NCI-H226 (cell line): ENCODE measurements at regions not wholly inside any gene's neighbourhood (a gene's known extent, or its start where the extent isn't known, plus 50 kb on each side); places are given as distances from the start of the nearest gene placed in this dataset.

ENCODE experiments used
- DNase-seq: peaks from one replicate; pipeline ENCODE4 v3.0.0-alpha.2; 2015

GRCh38 chr6:141666187-141666586 is 466.5 kb upstream of the GJE1 start:
- DNase-seq, result no peak

DNA sequence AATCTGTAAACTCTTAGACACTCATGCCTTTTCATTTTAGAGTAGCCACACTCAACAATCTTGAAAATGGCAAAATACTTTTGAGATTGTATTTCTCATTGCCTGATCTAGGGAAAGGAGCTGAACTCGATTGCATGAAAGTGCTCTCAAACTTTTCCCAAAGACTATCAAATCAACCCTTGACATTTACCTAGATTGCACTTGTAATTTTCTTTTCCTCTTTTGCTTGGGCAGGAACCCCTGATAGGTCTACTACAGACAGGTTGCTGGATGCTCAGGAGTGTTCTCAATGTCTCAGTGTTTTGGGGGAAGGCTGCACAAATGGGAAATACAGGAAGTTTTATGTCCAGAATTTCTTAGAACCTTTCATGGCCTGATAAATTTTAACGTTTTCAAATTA is 468.0 kb upstream of the GJE1 start:
- DNase-seq, result no peak

- DNase-seq, result no peak
These were observed 473.1 kb upstream of the GJE1 start for GRCh38 chr6:141659582-141659981.

DNA sequence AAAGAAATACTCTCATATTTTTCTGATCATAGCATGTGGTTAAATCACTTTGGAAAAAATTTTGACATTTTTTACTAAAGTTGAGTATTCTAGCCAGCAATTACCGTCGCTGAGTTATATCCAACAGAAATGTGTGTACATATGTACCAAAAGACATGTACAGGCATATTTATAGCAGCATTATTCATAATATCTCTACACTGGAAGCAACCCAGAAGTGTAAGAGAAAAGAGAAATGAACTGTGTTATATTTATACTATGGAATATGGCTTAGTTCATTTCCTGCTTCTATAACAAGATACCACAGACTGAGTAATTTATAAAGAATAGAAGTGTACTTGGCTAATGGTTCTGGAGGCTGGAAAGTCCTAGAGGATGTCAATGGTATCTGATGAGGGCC is 474.0 kb upstream of the GJE1 start:
- no peak for DNase-seq

- DNase-seq, result no peak
These were observed 474.9 kb upstream of the GJE1 start for GRCh38 chr6:141657812-141658211.

- DNase-seq, result no peak
These were observed 479.1 kb upstream of the GJE1 start for GRCh38 chr6:141653590-141653989.

DNA sequence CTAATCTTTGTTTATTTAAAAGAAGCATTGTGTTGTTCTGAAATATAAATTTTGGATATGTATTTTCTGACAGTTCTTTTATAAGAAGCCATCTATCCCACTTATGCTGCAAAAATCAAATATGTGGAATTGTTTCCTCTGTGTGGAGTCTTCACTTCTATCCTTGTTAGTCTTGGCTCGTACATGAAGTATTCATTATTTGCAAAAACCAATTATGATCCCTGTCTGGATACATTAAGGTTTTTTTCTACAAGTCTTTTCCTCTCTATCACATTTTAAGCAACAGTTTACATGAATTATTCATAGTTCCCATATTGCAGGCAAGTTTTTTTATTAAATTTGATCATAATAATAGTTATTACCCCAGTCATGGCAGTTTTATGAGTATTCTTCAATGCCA is 490.8 kb upstream of the GJE1 start:
- DNase-seq, result no peak

GRCh38 chr6:141641406-141641805 is 491.3 kb upstream of the GJE1 start:
- DNase-seq, result no peak

DNA sequence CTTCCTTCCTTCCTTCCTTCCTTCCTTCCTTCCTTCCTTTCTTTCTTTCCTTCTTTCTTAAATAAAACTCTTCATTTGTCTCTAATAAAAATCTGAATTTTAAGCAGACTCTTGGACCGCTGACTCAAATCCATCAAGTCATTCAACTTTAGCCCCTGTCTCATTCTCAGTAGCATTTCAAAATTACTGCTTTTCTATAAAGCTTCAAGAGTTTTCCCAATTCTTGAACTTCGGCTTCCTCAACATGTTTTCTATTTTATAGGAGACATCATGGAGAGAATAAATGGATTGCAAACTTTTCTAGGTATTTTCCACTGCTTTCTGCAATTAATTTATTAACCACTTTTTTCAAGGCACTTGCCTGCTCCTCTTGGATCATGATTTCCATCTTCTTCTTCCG is 497.1 kb upstream of the GJE1 start:
- DNase-seq, result no peak

- DNase-seq, result no peak
These were observed 498.5 kb upstream of the GJE1 start for GRCh38 chr6:141634269-141634668.

- no peak for DNase-seq
These were observed 508.4 kb upstream of the GJE1 start for GRCh38 chr6:141624301-141624700.

DNA sequence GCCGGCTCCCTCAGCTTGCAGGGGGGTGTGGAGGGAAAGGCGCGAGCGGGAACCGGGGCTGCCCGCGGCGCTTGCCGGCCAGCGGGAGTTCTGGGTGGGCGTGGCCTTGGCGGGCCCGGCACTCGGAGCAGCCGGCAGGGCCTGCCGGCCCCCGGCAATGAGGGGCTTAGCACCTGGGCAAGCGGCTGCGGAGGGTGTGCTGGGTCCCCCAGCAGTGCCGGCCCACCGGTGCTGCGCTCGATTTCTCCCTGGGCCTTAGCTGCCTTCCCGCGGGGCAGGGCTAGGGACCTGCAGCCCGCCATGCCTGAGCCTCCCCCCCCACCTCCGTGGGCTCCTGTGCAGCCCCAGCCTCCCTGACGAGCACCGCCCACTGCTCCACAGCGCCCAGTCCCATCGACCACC is 514.5 kb upstream of the GJE1 start:
- no peak for DNase-seq

GRCh38 chr6:141610741-141611140 is 522.0 kb upstream of the GJE1 start:
- no peak for DNase-seq

DNA sequence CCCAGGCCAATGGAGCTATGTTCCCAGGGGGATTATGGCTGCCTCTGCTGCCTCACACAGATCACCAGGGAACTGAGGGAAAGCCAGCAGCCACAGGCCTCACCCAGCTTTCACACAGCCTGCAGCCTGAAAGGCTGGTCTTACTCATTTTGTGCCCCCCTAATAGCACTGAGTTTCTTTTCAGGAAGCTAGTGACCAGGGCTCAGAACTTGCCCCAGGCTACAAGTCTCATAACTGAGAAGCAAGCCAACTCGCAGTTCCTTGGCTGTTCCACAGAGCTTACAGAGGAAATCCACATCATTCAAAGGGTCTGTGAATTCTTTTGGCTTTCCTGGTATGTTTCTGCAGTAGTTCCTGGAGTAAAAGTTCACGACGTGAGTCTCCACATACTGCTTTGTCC is 524.8 kb upstream of the GJE1 start:
- DNase-seq, result no peak

- DNase-seq, result peak; percentile 18
These were observed 534.2 kb upstream of the GJE1 start for GRCh38 chr6:141598487-141598886.

DNA sequence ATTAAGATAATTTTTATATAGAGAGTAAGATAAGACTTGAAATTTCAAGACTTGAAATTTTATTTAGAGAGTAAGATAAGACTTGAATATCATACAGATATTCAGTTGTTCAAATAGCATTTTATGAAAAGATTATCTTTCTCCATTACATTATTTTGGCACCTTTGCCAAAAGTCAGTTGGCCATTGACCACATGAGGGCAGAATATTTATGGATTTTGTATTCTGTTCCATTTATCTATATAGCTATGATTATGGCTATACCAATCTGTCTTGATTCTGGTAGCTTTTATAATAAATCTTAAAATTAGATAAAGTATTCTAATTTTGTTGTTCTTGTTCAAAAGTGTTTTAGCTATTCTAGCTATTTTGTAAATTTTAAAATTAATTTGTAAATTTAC is 537.9 kb upstream of the GJE1 start:
- DNase-seq, result no peak

DNA sequence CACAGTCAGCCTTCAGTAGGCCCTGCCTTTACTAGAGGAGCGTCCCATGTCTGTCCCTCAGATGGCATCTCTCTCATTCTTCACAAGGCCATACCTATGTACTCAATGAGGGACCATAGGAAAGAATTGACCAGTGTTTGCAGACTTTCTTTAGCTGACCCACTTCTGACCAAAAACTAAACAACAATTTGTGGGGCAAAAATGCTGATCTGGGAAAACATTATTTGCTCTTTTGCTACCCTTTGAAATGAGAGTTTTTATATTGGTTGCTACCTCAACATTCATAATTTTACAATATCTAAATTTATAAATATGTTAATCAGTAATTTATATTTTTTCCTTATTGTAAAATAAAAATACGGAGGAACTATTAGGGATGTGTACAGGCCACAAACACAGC is 539.4 kb upstream of the GJE1 start:
- DNase-seq, result no peak

DNA sequence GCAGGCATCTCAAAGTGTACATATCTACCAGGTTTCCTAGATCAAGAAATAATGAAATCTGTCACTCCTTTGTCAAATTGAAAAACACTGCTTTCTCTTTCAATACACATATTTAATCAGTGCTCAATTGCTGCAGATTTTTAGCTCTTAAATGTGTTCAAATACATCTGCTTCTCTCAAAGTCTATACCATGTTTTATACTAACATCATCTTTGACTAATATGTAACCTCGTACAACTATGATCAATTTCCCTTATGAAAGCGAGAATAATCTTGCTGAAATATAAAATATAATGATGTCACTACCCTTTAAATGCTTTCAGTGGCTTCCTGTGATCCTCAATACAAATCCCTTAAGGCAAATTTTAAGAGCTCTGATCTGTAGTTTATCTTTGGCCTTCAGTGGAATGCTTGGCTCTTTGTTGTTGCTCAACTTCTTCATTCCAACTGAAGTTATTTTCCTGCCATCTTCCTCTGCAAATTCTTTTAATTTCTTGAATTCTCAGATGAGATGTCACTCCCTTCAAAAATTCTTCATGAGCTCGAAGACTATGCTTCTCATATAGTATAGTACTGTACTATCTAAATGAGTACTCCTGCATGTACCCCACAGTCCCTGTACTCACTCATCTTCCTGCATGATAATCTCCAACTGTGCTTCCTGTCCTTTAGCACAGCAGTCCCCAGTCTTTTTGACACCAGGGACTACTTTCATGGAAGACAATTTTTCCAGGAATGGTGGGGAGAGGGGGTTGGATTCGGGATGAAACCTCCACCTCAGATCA is 545.1 kb upstream of the GJE1 start:
- peak; percentile 95 for DNase-seq

DNA sequence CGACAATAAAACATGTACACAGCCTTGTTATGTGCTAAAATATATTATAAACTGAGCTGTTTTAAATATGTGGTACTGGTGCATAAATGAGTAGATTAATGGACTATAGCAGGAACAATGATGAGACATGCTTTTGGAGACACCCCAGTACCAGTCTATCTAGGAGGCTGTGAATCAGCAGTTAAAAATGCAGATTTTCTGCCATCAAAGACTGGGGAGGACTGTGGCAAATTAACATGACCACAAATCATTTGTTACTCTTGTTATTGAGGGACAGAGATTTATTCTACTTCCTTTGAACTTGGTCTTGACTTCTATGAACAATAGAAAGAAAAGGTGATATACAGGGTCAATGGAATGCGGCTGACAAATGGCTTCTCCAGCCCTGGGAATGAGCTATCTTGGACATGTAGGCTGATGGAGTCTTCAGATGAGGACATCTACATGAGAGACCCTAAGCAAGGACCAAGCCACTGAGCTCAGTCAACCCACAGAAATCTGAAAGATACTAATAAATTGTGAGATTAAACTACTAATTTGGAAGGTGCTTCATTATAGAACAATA is 551.7 kb upstream of the GJE1 start:
- peak; percentile 93 for DNase-seq

GRCh38 chr6:141580131-141580530 is 552.6 kb upstream of the GJE1 start:
- peak; percentile 81 for DNase-seq

GRCh38 chr6:141576751-141577150 is 556.0 kb upstream of the GJE1 start:
- DNase-seq, result no peak

DNA sequence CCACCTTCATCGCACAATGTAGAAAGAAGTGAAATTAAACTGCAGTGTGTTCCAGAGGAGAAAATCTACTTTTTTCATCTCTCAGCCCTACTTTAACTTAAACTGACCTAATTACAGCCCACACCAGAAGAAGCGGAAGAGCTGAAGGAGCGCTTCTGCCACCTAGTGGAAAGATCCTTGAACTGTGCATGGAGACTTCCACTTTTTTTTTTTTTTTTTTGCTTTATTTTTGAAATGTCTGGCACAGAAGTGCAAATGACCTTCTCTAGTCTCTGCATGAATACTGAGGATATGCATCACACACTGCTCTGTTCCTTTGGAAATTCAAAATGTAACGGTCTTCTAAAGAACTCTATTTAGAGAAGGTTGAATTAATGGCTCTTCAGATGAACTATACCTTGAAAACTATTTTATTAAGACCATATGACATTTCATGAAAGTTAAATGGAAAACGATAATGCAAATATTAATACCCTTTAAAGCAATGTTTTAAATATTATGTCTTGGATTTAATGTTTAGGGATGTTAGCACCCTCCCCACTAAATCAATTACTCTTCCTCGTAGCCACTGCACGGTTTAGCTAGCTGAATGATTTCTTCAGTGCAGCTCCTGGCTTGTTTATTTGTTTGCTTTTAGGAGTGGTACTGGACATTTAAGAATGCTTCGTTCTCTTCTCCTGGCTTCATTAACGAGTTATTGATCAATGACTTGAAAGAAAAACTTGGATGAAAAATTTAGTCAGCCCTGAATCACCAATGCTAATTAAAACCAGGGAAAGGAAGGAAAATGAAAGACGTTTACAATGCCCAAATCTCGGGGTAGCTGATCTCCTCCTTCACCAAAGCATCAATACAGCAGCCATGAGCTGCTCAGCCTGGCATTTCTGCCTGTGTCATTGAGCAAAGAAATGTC is 569.6 kb upstream of the GJE1 start:
- peak; percentile 35 for DNase-seq

- DNase-seq, result no peak
These were observed 570.4 kb upstream of the GJE1 start for GRCh38 chr6:141562186-141562811.
